ENCODE measurements at regions not wholly inside any gene's neighbourhood (a gene's known extent, or its start where the extent isn't known, plus 50 kb on each side); places are given as distances from the start of the nearest gene placed in this dataset.

DNA sequence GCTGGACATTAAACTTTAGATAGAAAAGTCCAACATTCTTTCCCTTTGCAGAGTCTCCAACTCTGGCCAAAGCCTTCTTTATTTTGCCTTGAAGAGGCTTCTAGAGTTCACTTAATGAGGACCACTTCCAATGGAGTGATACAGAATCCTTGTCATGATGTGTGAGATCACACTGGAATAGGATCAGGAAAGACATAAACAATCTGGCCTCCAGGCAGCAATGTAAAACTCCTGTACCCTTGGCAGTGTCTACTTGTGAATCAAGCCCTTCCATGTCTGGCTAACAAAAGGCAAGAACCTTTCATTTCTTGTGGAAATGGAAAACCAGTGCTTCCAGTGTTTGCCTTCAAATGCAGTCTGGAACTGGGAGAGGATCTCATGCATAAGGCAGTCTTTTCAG lies 56.5 kb upstream of the FIBIN start:
- TF ChIP-seq, protein P1, sequence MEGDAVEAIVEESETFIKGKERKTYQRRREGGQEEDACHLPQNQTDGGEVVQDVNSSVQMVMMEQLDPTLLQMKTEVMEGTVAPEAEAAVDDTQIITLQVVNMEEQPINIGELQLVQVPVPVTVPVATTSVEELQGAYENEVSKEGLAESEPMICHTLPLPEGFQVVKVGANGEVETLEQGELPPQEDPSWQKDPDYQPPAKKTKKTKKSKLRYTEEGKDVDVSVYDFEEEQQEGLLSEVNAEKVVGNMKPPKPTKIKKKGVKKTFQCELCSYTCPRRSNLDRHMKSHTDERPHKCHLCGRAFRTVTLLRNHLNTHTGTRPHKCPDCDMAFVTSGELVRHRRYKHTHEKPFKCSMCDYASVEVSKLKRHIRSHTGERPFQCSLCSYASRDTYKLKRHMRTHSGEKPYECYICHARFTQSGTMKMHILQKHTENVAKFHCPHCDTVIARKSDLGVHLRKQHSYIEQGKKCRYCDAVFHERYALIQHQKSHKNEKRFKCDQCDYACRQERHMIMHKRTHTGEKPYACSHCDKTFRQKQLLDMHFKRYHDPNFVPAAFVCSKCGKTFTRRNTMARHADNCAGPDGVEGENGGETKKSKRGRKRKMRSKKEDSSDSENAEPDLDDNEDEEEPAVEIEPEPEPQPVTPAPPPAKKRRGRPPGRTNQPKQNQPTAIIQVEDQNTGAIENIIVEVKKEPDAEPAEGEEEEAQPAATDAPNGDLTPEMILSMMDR (IDR thresholded peaks at IDR 0.05) = no peak
- no peak for TF ChIP-seq EP300 (IDR thresholded peaks at IDR 0.05)
